Neural cell (in vitro differentiated cells): ENCODE measurements at regions not wholly inside any gene's neighbourhood (a gene's known extent, or its start where the extent isn't known, plus 50 kb on each side); places are given as distances from the start of the nearest gene placed in this dataset.

Source experiments
- H2AFZ ChIP-seq: fragments of 200-600, 300-800 bp; sonication (generic), shearing (Covaris generic); 2 replicates; pipeline ENCODE4 v1.6.0; 2014; ENCODE audit warnings: low read depth, mild to moderate bottlenecking, antibody characterized with exemption, low read length, moderate library complexity
- H3F3A ChIP-seq: fragments of 200-600 bp; shearing (Covaris generic); 2 replicates; pipeline ENCODE4 v1.6.1; 2016; ENCODE audit warnings: mild to moderate bottlenecking, moderate library complexity, mixed read lengths, antibody characterized with exemption, low read length; ENCODE audit not compliant: insufficient read depth, poor library complexity, severe bottlenecking
- H3K27ac ChIP-seq: fragments of 200-600, 300-800 bp; sonication (generic), shearing (Covaris generic); 2 replicates; pipeline ENCODE4 v1.5.1; 2014; ENCODE audit warnings: mild to moderate bottlenecking, low read length, moderate library complexity
- H3K27me3 ChIP-seq: fragments of 300-800, 200-600 bp; sonication (generic), shearing (Covaris generic); 2 replicates; pipeline ENCODE4 v1.6.0; 2014; ENCODE audit warnings: mild to moderate bottlenecking, low read depth, low read length, moderate library complexity; ENCODE audit not compliant: insufficient read depth
- H3K36me3 ChIP-seq: fragments of 300-800, 200-600 bp; sonication (generic), shearing (Covaris generic); 2 replicates; pipeline ENCODE4 v1.5.1; 2014; ENCODE audit warnings: mild to moderate bottlenecking, antibody characterized with exemption, low read length, moderate library complexity; ENCODE audit not compliant: insufficient read depth
- H3K4me2 ChIP-seq: fragments of 300-800, 200-600 bp; sonication (generic), shearing (Covaris generic); 2 replicates; pipeline ENCODE4 v1.6.0; 2014; ENCODE audit warnings: mild to moderate bottlenecking, low read length
- H3K4me3 ChIP-seq: fragments of 300-800, 200-600 bp; sonication (generic), shearing (Covaris generic); 2 replicates; pipeline ENCODE4 v1.5.1; 2014; ENCODE audit warnings: mild to moderate bottlenecking, low read length, moderate library complexity
- H3K79me2 ChIP-seq: fragments of 200-600 bp; shearing (Covaris generic); replicated peaks from 2 replicates; pipeline ENCODE4 v1.6.0; 2014; ENCODE audit warnings: mild to moderate bottlenecking, low read length, moderate library complexity; ENCODE audit not compliant: insufficient read depth
- H3K9ac ChIP-seq: fragments of 300-800, 200-600 bp; sonication (generic), shearing (Covaris generic); 2 replicates; pipeline ENCODE4 v1.6.1; 2016; ENCODE audit warnings: mild to moderate bottlenecking, low read length, mixed read lengths
- H3K9me2 ChIP-seq: fragments of 200-600 bp; shearing (Covaris generic); 2 replicates; pipeline ENCODE4 v1.6.1; 2016; ENCODE audit warnings: mild to moderate bottlenecking, low read length, mixed read lengths; ENCODE audit not compliant: insufficient read depth
- H3K9me3 ChIP-seq: fragments of 200-600, 300-800 bp; sonication (generic), shearing (Covaris generic); 2 replicates; pipeline ENCODE4 v1.6.1; 2016; ENCODE audit warnings: mild to moderate bottlenecking, mixed run types, low read length, moderate library complexity, mixed read lengths
- H4K20me1 ChIP-seq: fragments of 200-600 bp; shearing (Covaris generic); 2 replicates; pipeline ENCODE4 v1.6.1; 2016; ENCODE audit warnings: mild to moderate bottlenecking, mixed run types; ENCODE audit not compliant: insufficient read depth
- CTCF ChIP-seq: fragments of 450-650 bp; IDR thresholded peaks from 2 replicates; pipeline ENCODE4 v1.5.1; 2014; ENCODE audit warnings: antibody characterized with exemption, mild to moderate bottlenecking, moderate library complexity; ENCODE audit not compliant: poor library complexity, severe bottlenecking
- EP300 ChIP-seq: fragments of 450-650 bp; conservative IDR thresholded peaks from 2 replicates; pipeline ENCODE4 v1.6.1; 2014; ENCODE audit warnings: antibody characterized with exemption, mild to moderate bottlenecking, moderate library complexity; ENCODE audit not compliant: poor library complexity, severe bottlenecking
- EZH2 ChIP-seq: fragments of 200-600, 300-800 bp; shearing (Covaris generic), sonication (generic); IDR thresholded peaks from 2 replicates; pipeline ENCODE4 v1.6.1; 2014; ENCODE audit warnings: antibody characterized with exemption, low read length, borderline replicate concordance, mild to moderate bottlenecking; ENCODE audit not compliant: insufficient read depth, poor library complexity, severe bottlenecking
- MXI1 ChIP-seq: fragments of 450-650 bp; conservative IDR thresholded peaks from 2 replicates; pipeline ENCODE4 v1.6.1; 2014; ENCODE audit warnings: antibody characterized with exemption, mild to moderate bottlenecking; ENCODE audit not compliant: poor library complexity, severe bottlenecking
- POLR2AphosphoS5 ChIP-seq: IDR thresholded peaks from 2 replicates; pipeline ENCODE4 v1.6.1; 2012
- RAD21 ChIP-seq: fragments of 450-650 bp; conservative IDR thresholded peaks from 2 replicates; pipeline ENCODE4 v1.6.1; 2014; ENCODE audit warnings: antibody characterized with exemption, mild to moderate bottlenecking, moderate library complexity
- REST ChIP-seq: IDR thresholded peaks from 2 replicates; pipeline ENCODE4 v1.6.1; 2012; ENCODE audit warnings: borderline replicate concordance
- SMC3 ChIP-seq: fragments of 450-650 bp; conservative IDR thresholded peaks from 2 replicates; pipeline ENCODE4 v1.6.1; 2014; ENCODE audit warnings: antibody characterized with exemption, mild to moderate bottlenecking, moderate library complexity; ENCODE audit not compliant: poor library complexity
- TAF1 ChIP-seq: IDR thresholded peaks from 2 replicates; pipeline ENCODE4 v1.6.1; 2012; ENCODE audit warnings: low read depth

- Histone ChIP-seq H3K27ac (no peak overlapping the region), H3K9me3 (no peaks in the 10 kb centered on the region), H3K79me2 (no peaks in the 10 kb centered on the region), H2AFZ (no peak overlapping the region), H3F3A (no peaks in the 10 kb centered on the region), H3K9me2 (no peaks in the 10 kb centered on the region), H3K9ac (no peak overlapping the region), H3K27me3 (no peaks in the 10 kb centered on the region), H3K4me3 (no peak overlapping the region), H4K20me1 (no peaks in the 10 kb centered on the region), H3K4me2 (no peak overlapping the region), H3K36me3 (no peaks in the 10 kb centered on the region)
- TF ChIP-seq CTCF: no peak
- TF ChIP-seq TAF1: no peak
- TF ChIP-seq RAD21: no peak
- no peak for TF ChIP-seq MXI1
- TF ChIP-seq SMC3: no peak
- TF ChIP-seq EP300: no peak
- TF ChIP-seq EZH2: no peak
- TF ChIP-seq POLR2AphosphoS5: no peak
- no peak for TF ChIP-seq REST
Measured at GRCh38 chr6:134850721-134851305, 99.1 kb downstream of the ALDH8A1 start.

- Histone ChIP-seq H4K20me1 (no peaks in the 10 kb centered on the region), H3K27ac (no peak overlapping the region)
Measured at GRCh38 chr6:134849920-134850447, 99.9 kb downstream of the ALDH8A1 start.

More at GRCh38 chr6:134849920-134850447, 99.9 kb downstream of the ALDH8A1 start:
- H3K36me3 ChIP-seq: no peaks in the 10 kb centered on the region
- no peak overlapping the region for H3K4me2 ChIP-seq
- no peak overlapping the region for H3K9ac ChIP-seq
- no peak overlapping the region for H2AFZ ChIP-seq
- no peak for TF ChIP-seq POLR2AphosphoS5
- H3K9me3 ChIP-seq: no peaks in the 10 kb centered on the region
- no peak overlapping the region for H3K4me3 ChIP-seq
- H3K27me3 ChIP-seq: no peaks in the 10 kb centered on the region
- H3F3A ChIP-seq: no peaks in the 10 kb centered on the region
- H3K79me2 ChIP-seq: no peaks in the 10 kb centered on the region
- no peaks in the 10 kb centered on the region for H3K9me2 ChIP-seq
